GM12865 (cell line): ENCODE measurements at regions not wholly inside any gene's neighbourhood (a gene's known extent, or its start where the extent isn't known, plus 50 kb on each side); places are given as distances from the start of the nearest gene placed in this dataset.

Source experiments
- DNase-seq: peaks from one replicate; pipeline ENCODE4 v3.0.0; 2010; ENCODE audit warnings: low read depth
- H3K4me3 ChIP-seq: 2 replicates; pipeline ENCODE4 v1.5.1; 2011; ENCODE audit warnings: mild to moderate bottlenecking, low read depth, low read length, control low read depth
- TF ChIP-seq, protein P1 (sequence below): IDR thresholded peaks from 2 replicates; pipeline ENCODE4 v1.5.1; 2011; ENCODE audit warnings: low read length, control low read depth, low read depth, inconsistent platforms; ENCODE audit not compliant: insufficient read depth; ENCODE audit errors: missing control alignments

DNA sequence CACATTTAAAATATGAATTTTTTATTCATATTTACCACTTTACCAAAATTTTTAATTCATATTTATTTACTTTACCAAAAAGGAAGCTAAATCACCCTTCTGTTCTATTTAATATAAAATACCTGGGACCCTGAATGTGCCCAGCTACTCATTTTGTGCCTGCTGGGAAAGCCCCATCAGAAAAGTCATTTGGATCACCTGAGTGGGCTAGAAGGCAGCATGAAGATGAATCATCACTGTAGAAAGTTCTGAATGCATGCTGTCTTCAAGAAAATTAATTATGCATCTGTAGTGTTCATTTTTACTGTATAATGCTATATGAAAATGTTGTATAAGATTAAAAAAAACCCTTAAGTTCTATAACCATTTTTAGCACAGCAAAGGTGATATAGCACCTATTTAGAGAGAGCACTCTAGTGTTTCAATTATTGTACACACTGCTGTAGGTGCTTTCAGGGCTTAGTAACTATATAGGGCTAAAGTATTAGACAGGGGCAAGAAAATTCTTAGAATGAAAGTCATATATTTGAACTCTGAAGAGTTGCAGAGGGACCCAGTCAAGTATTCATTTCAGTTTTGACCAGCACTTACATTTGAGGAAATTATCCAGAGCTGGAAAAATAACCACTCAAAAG, 175.1 kb downstream of the NFKBIZ start:
- TF ChIP-seq, protein P1, sequence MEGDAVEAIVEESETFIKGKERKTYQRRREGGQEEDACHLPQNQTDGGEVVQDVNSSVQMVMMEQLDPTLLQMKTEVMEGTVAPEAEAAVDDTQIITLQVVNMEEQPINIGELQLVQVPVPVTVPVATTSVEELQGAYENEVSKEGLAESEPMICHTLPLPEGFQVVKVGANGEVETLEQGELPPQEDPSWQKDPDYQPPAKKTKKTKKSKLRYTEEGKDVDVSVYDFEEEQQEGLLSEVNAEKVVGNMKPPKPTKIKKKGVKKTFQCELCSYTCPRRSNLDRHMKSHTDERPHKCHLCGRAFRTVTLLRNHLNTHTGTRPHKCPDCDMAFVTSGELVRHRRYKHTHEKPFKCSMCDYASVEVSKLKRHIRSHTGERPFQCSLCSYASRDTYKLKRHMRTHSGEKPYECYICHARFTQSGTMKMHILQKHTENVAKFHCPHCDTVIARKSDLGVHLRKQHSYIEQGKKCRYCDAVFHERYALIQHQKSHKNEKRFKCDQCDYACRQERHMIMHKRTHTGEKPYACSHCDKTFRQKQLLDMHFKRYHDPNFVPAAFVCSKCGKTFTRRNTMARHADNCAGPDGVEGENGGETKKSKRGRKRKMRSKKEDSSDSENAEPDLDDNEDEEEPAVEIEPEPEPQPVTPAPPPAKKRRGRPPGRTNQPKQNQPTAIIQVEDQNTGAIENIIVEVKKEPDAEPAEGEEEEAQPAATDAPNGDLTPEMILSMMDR: no peak
- DNase-seq: no peak
- H3K4me3 ChIP-seq: no peak overlapping the region

DNA sequence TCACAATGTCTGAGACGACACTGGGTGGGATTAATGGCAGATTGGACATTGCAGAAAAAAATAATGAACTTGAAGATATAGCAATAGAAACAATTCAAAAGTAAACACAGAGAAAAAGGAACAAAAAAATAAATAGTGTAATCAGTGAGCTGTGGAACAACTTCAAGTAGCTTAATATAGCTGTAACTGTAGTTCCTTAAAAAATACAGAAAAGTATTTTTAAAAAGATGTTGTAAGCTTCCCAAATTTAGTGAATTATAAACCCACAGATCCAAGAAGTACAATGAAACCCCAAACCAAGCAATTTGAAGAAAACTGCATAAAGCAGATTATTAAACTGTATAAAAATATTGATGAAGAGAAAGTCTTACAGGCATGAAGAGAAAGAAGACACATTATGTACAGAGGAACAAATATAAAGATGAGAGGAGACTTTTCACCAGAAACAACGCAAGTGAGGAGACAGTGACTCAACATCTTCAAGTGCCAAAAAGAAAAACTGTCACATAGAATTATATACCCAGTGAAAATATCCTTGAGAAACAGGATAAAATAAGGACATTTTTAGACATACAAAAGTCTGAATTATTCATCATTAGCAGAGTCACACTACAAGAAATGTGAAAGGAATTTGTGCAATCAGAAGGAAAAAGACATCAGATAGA, 176.4 kb downstream of the NFKBIZ start:
- TF ChIP-seq, protein P1: no peak
- no peak overlapping the region for H3K4me3 ChIP-seq

DNA sequence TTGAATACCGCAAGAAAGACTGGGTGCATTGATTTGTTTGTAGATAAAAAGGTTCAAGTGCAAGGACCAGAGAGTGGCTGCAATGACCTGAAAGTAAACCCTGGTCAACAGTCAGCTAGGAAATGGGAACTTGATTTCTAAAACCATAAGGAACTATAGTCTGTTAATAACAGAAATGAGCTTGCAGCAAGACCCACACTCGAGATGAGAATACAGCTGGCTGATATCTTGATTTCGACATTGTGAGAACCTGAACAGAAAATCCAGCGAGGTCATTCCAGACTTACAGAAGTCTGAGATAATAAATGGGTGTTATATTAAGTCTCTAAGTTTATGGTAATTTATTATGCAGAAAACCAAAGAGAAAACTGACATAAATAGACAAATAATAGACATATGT, 177.3 kb downstream of the NFKBIZ start:
- no peak for DNase-seq
- no peak overlapping the region for H3K4me3 ChIP-seq
- TF ChIP-seq, protein P1: no peak

More for the DNA sequence above, 176.4 kb downstream of the NFKBIZ start:
- no peak for DNase-seq

DNA sequence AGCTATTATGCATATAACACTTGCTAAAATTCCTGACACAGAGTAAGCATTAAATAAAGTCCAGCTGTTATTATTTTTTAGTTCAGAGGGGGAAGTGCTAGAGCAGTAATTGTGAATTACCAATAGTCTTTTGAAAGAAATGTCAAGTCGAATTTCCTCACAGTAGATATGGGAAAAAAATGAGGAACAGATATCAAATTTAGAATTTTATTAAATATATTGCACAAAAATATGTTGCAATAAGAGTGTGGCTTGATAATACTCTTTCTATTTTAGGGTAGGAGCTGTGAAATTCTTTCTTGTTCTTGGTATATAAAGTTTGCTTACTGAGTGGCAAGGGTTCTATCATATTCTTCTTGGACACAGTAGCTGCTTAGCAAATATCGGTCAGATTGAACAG, 181.3 kb downstream of the NFKBIZ start:
- no peak for DNase-seq
- H3K4me3 ChIP-seq: no peak overlapping the region
- TF ChIP-seq, protein P1: no peak

DNA sequence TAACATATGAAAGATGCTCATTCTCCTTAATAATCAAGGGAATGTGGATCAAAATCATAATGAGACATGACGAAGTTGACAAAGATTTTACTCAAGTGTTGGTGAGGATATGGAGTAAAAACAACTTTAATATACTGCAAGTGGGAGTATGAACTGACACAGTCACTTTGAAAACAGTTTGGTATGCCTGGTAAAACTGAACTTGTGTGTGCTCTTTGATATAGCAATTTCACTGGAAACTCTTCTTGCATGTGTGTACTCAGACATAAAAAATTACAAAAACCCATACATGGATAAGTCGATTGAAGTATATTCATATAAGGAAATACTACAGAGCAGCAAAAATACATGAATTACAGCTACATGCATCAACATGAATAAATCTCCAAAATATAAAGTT, 182.5 kb downstream of the NFKBIZ start:
- H3K4me3 ChIP-seq: no peak overlapping the region
- TF ChIP-seq, protein P1: no peak
- no peak for DNase-seq

DNA sequence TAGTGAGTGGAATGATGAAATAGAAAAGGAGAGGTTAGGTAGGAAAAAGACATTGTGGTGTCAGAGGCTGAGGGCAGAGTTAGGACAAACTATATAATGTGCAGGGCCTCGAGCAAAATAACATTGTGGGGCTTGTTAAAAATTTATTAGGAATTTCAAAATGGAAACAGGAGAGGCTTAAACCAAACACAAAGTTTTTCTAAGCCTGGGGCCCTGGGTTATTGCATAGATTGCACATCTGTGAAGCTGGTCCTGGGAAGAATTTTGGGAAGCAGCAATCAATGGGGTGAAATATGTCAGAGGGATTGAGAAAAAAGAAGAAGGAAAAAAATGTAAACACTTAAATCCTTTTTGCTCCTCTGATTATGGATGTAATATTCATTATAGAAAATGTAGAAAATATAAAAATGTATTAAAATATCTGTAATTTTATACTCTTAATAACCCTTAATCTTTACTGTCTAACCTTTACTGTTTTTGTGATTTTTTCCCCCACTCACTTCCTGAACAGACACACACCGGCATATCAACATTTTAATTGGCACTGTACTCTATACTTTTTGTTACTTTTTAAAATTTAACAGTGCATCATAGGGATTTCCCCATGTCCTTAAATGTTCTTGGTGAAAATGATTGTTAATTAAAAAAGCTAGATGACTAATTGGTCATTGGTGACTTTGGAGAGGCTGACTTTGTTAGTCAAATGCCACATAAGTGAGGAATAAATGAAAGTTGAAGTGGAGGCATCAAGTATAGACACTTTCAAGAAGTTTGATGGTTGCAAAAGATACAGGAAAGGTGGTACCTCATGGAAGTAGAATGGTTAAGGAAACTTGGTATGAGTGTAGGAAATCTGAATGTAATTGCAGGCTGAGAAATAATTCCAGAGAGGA, 183.4 kb downstream of the NFKBIZ start:
- DNase-seq: no peak
- TF ChIP-seq, protein P1: no peak

More for the DNA sequence above, 183.4 kb downstream of the NFKBIZ start:
- no peak overlapping the region for H3K4me3 ChIP-seq
